GM21447 (cell line): ENCODE measurements at regions not wholly inside any gene's neighbourhood (a gene's known extent, or its start where the extent isn't known, plus 50 kb on each side); places are given as distances from the start of the nearest gene placed in this dataset.
A peak's percentile ranks its signal among the peaks of the same experiment; 100 is the strongest.

ENCODE experiments used
- ATAC-seq: cut with Tn5 transposase; IDR thresholded peaks from one replicate; pipeline ENCODE4 v1.9.1; 2021; ENCODE audit not compliant: unreplicated experiment

GRCh38 chr21:16071761-16072160 is 342.0 kb downstream of the USP25 start:
- no peak for ATAC-seq

DNA sequence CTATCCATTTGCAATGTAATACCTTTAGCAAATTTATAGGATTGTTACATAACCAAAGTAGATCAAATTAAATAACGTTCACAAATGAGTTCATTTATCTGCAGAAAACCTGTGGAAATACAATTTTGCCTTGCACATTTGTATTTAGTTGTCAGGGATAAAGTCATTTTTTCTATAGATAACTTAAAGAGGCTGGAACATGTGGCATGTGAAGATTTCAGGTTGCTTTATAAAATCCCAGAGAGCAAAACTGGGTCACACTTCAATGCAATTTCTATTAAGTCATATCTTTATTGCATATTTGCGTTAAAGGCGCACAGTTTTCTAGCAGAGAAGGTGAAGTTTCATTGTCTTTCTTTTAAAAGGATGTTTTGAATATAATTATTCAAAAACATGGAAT is 342.4 kb downstream of the USP25 start:
- no peak for ATAC-seq

DNA sequence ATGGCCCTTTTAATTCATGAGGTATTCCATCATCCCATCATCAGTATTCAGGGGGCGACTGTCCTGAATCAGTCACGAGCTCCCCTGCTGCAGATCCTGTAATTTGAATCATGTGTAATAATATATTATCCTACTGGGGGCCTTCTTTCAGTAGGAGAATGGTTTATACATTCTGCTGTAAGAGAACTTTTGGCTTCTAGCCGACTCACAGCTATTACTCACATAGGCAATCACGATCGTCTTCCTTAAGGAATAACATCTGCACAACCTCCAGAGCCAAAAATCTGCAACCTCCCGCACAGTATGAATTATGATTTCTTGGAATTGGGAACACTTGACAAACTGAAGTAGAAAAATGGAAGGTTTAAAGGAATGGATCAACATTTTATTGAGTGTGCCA is 343.0 kb downstream of the USP25 start:
- no peak for ATAC-seq

DNA sequence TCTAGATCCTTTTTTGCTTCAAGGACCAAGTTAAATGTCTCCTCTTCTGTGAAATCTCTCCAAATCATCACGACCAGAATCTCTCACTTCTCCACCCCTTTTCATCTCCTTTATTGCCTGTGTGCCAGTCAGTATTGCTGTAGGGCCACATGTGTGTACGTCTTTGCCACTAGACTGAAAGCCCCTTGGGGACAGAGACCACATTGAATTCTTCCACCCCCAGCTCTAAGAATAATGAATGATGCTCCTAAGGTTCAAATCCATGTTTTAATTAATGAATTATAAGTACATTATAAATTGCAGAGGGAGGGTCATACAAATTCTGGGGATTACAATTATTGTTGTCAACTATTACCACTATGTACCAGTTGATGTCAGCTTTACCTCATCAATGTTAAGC is 343.8 kb downstream of the USP25 start:
- no peak for ATAC-seq

DNA sequence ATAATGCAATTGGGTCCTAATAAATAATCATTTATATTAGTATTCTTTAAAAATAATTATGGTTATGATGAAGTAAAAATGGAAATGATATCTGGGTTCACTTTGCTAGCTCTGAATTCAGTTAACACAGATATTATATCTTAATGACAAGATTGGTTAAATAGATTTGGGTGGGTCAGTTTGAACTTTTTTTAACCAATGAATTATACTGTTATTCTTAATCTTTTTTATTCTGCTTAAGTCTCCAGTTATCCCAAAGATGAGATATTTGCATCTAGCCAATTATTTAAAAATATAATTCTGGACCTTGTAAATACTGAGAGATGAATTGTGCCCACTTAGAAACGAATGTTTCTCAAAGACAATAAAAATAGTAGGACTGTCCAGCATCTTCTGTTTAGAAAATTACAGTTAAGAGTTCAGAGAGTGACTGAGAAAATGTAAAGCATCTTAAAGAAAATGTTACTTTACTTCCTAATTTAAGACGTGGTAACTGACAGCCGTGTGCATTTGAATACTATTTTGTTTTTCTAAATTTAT is 345.2 kb downstream of the USP25 start:
- ATAC-seq = no peak

- ATAC-seq = no peak
Observed at GRCh38 chr21:16075649-16076282, 346.0 kb downstream of the USP25 start.

DNA sequence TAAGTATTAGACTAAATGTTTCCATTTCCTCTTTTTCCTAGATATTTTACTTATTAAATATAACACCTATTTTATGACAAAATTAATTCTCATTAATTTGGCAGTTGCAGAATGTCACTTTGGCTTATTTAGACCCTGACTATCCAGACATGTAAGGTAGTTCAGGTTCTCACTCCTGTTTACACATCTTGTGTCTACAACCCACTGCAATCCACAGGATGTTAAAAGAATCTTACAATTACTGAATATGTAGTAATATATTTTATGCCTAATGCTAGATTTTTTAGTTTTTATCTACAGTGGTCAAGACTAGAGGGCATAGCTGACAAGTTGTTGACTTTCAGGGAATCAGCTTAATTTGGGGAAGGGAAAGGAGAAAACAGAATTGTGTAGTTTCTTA is 346.7 kb downstream of the USP25 start:
- ATAC-seq = no peak

DNA sequence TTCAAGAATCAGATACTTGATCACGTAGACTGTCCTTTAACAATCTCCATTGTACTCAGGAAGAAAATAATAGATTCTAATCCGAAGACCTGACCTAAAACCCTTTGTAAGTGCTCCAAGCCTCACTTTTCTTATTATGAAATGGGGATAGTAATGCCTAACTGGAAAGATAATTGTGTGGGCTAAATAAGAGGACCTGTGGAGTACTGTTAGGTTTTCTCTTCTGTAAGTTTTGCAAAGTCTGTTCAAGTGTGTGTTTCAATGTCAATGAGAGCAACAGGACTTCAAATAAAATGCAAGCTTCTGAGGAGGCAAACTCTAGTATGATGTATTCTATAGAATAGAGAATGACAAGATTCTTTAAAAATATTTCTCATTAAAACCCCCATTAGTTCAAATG is 348.6 kb downstream of the USP25 start:
- no peak for ATAC-seq

DNA sequence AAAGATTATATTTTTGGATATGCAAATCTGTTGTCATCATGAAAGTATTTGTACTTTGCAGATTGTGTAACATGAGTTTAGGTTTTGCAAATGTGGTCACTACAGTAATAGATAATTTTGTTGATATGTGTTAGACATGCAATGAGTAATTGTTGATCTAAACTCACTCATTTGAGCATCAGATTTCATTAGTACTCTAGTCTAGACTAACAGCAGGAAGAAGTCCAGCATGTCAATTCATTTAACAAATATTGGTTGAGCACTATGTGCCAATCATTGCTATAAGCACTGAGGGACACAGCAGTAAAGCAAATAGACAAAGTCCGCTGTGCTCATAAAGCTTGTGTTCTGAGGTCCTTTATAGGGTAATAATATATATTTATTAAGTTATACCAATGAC is 350.0 kb downstream of the USP25 start:
- ATAC-seq = no peak

DNA sequence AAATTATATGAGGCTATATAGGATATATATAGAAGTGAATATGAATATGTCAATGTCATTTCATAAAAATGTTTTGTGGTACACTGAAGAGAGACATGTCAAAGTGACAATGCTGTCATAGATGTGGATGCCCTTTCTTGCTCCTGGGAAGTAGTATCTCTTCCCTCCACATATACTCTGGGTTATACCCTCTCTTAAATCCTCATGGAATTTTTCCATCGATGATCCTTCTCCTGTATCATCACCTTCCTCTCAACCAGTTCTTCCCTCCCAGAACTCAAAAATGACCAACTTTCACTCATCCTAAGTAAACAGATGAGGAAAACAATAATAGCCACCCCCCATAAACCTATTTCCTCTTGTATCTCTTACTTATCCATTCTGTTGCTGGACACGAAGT is 351.5 kb downstream of the USP25 start:
- no peak for ATAC-seq

DNA sequence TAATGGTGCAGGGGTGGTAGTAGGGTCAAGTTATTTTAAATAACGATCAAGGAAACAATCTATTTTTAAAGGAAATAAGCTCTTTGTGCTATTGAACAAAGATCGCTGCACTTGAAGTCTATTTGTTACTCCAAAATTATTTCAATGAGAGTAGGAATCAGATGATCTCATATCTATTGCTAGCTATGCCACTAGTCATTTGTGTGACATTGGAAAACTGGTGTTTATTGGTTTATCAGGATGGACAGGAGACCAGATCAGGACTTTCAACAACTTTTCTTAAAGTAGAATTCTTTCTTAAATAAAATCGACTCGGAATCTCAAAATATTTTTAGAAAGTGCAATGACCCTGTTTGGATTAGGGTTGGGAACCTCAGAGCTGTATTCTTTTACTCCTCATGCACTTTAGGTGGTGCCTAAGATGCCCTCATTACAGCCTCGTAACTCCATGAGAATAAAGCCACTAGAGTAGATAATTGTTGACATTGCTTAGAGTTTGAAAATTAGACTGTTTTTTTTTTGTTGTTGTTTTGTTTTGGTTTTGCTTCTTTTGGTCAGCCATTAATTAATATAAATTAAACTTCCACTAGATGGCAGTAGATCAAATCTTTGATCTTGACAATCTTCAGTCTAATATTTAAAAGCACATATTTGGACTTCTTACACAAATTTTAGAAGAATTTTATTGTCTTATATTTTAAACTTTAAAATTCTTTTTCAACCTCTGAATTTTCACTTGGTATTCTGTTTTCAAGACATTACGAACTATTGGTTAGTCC is 352.4 kb downstream of the USP25 start:
- ATAC-seq = peak; percentile 57

DNA sequence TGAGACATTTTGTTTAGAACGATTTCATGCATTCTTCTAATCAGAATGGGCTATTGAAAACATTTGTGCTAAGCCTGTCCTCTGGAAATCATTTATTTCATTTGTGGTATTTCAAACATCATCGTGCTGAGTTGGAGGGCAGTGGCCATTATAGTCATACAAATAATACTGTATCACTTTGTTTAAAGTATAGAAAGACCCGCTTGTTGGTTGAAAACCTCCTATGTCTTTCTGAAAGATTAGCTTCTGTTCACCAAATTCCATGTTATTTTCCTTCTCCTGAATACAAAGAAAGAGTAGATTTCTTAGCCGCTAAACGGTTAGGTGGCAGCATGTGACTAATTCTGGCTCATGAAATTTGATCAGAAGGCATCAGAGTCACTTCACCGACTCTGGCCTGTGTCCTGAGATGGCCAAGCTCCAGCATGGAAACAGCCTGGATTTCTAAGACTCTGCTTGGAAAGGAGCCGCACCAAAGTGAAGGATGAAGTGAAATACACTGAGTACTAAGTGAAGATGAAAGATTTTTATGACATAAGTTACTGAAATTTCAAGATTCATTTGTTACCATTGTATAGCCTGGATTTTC is 355.1 kb downstream of the USP25 start:
- ATAC-seq = no peak

GRCh38 chr21:16085421-16085820 is 355.6 kb downstream of the USP25 start:
- no peak for ATAC-seq

DNA sequence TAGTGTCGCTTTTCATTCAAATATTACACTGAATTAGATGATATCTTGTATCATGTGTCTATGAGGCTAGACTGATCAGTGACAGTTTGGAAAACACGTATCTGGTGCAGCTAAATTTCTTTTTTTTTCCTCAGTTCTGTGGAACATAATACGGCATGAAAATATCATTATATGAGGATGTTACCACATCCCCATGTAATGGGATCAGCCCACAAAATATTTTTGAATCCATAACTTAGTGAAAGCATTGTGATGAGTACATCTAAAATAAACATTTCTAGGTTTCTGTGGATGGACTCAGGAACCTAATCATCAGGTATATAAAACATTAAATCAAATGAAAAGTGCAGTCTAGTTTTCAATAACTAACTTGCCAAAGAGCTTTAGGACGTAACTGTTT is 356.3 kb downstream of the USP25 start:
- ATAC-seq = no peak

- ATAC-seq = no peak
Observed at GRCh38 chr21:16086936-16087335, 357.2 kb downstream of the USP25 start.

GRCh38 chr21:16087523-16087922 is 357.7 kb downstream of the USP25 start:
- ATAC-seq = no peak

- no peak for ATAC-seq
Observed at GRCh38 chr21:16088056-16088455, 358.3 kb downstream of the USP25 start.

DNA sequence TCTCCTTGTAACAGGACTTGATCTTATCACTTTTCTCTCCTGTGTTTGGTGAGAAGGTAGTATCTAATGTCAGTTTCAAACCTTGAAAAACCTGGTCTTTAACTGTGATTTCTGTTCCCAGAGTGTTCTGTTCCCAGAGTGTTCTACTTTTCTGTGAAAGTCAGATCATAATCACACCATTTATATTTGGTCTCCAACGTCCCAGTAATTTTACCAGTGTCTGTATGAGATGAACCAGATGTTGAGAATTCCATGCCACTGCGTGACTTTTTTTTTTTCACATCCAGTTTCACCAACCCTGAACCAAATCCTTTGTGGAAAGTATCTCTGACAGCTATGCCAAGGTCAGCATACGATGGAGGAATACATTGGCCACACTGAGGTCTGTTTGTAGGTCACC is 365.2 kb downstream of the USP25 start:
- no peak for ATAC-seq

GRCh38 chr21:16096988-16097387 is 367.2 kb downstream of the USP25 start:
- no peak for ATAC-seq

DNA sequence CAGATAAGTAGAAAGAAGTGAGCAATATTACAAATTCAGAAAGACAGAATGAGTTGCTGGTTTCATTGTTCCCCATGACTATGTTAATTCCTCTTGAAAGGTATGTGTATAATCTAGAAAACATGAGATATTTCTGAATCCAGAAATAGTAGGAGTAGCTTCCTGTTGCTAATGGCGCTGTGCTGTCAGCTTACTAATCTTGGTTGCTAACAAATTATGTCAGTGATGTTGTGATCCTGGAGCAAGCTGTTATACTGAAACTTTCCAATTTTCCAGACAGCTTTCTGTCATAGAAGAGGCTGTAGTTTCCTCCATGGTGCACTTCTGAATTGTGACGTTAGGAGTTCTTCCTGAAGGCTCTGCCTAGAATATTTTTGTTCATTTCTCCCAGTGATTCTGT is 372.3 kb downstream of the USP25 start:
- no peak for ATAC-seq

DNA sequence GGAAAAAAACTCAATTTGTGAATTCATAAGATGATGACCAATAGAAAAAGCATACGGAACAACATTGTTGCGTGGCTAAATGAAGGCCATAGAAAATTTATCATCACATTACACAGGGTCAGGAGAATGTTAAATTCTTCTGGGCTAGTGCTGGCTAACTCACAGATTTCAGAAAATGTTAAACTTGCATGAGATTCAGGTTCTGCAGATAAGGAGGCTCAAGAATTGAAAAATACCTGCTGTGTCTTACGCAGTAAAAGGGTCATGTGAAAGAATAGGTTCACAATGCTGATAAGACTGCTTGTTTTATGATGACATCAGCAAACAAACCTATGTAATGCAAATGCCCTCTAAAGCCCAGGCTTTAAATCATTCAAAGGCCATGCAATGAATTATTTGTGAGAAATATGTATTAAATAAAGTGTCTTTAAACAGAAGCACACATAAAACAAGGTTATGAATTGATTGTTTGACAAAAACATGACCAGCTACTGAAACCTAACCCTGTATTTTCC is 378.8 kb downstream of the USP25 start:
- ATAC-seq = no peak
